Esophagus mucosa (tissue), 1 donor: ENCODE measurements at regions not wholly inside any gene's neighbourhood (a gene's known extent, or its start where the extent isn't known, plus 50 kb on each side); places are given as distances from the start of the nearest gene placed in this dataset.

Experiments
- ATAC-seq: fragments of 200-7000 bp; cut with Tn5 transposase; one replicate; pipeline ENCODE4 v1.9.1; 2020
- donor health status: DM: yes; HTN: yes; CAD: no.

DNA sequence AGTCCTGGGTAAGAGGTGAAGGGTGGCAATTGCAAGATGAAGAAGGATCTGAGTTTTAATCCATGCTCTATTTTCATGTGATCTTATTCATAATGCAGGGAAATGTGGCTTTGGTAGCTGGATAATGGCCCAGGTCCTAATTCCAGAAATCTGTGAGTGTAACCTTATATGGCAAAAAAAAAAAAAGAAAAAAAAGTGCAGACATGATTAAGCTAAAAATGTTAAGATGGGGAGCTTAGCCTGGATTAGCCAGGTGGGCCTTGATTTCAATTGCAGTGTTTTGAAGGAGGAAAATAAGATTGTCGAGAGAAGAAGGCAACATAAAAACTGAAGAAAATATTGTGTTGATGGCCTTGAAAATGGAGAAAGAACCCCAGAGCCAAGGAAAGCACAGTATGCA, 867.7 kb upstream of the HS3ST1 start:
- ATAC-seq = no peak

GRCh38 chr4:12293906-12294525, 865.3 kb upstream of the HS3ST1 start:
- ATAC-seq = no peak

DNA sequence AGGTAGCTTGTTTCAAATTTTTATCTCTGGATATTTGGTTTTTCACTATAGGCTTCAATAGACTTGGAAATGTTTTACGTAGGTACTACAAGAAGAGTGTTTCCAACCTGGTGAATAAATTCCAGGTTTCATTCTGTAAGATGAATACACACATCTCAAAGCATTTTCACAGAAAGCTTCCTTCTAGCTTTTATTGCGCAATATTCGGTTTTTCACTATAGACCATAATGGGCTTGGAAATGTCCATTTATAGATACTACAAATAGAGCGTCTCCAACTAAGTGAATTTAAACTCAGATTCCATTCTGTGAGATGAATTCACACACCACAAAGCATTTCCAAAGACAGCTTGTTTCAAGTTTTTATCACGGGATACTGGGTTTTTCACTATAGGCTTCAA, 857.7 kb upstream of the HS3ST1 start:
- no peak for ATAC-seq

DNA sequence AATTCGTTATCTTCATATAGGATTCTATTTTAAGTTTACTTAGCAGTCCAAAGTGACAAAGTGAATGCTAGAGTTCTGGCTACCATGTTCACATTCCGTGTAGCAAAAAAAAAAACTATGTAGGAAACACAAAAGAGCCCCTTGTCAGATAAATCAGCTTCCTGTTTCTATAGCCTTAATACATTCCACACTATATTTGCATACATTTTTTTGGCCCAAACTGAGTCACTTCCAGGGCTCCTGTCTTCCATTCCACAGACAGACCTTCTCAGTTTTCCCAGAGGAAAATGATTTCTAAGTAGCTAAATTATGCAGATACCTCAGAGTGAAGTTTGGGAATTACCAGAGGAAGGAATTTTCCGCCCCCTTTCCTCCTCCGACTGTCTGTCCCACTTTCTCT, 841.9 kb upstream of the HS3ST1 start:
- ATAC-seq = no peak

DNA sequence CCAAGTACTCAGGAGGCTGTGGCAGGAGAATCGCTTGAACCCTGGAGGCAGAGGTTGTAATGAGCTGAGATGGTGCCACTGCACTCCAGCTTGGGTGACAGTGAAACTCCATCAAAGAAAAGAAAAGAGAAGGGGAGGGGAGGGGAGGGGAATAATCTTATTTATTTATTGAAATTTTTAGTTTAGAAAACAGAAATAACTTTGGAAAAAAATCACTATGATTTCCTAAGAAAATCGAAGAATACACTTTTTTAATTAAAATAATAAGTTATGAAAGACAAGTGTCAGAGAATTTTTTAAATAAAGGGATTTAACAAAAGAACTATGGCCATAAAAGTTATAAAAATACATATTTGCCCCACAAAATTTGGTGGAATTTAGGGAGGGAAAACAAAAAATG, 836.9 kb upstream of the HS3ST1 start:
- no peak for ATAC-seq

DNA sequence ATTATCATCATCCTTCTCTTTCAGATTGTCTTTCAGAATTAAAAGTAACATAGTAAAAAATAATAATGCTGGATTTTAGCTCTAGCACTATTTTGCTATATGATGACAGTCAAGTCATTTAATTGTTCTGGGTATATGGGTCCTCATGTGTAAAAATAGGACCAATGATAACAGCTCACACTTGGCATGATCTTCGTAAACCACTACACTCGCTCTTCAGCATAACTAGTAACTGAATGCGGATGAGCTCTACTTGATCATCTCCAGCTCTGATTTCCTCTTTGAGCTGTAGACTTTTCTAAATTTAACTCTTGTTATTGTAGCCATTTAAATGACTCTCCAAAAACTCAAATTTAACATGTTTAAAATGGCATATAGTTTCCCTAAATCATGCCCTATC, 831.8 kb upstream of the HS3ST1 start:
- no peak for ATAC-seq

GRCh38 chr4:12244973-12245372, 816.3 kb upstream of the HS3ST1 start:
- no peak for ATAC-seq

- ATAC-seq = no peak
Measured at GRCh38 chr4:12242354-12242753, 813.7 kb upstream of the HS3ST1 start.

DNA sequence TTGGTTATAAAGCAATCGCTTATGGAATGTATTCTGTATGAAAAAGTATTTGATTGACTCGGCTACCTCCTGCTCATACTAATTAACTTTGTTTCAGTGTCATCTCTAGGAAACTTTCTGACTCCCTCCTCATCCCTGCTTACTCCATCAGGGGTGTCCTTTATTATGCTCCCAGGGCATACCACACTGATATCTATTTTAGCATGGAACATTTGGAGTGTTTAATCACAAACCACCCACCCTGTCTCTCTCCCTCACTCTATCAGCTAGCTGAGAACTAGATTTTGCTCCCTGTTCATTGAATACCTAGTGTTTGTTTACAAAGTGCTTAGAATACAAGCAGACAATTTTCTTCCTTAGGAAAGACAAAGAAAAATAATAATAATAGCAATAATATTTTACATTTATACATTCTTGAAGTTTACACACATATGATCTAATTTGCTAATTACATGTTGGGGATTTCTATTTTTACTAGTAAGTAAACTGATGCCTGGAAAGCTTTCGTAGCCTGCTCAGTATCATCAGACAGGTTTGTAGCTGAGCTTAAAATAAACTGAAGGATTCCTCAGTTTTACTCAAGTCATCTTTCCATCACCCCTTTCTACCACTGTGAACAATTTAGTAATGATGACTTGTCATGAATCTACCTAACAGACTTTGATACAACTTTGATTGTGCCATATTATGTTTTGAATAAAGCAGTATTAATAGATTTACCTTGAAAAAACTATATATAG, 811.4 kb upstream of the HS3ST1 start:
- no peak for ATAC-seq

GRCh38 chr4:12231098-12231497, 802.4 kb upstream of the HS3ST1 start:
- no peak for ATAC-seq

GRCh38 chr4:12221031-12221430, 792.3 kb upstream of the HS3ST1 start:
- ATAC-seq = no peak

DNA sequence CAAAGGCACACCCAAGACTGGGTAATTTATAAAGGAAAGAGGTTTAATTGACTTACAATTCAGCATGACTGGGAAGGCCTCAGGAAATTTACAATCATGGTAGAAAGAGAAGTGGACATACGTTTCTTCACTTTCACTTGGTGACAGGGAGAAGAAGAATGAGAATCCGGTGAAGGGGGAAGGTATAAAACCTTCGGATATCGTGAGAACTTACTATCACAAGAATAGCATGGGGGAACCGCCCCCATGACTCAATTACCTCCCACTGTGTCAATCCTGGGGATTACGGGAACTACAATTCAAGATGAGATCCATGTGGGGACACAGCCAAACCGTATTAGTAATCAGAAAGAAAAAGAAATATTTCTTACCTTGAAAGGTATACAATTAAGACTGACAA, 782.9 kb upstream of the HS3ST1 start:
- ATAC-seq = no peak

DNA sequence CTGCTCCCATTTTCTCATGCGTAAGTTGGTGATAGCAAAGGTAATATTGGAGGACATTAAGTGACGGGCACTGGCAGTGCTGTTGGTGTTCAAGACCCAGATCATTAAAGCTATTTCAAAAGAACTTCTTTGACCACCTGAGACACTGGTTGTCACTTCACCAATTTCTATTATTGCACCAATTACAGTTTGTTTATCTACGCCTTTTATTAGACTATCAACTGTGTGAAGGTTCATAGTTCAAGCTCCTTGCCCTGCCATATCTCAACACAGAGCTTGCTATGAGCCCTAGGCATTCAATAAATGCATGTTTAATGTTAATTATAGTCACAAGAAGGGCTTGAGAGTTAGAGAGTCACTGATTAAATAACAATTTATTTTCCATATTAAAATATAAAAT, 778.7 kb upstream of the HS3ST1 start:
- no peak for ATAC-seq

- no peak for ATAC-seq
Measured at GRCh38 chr4:12206091-12206490, 777.4 kb upstream of the HS3ST1 start.

GRCh38 chr4:12203945-12204344, 775.3 kb upstream of the HS3ST1 start:
- ATAC-seq = no peak

DNA sequence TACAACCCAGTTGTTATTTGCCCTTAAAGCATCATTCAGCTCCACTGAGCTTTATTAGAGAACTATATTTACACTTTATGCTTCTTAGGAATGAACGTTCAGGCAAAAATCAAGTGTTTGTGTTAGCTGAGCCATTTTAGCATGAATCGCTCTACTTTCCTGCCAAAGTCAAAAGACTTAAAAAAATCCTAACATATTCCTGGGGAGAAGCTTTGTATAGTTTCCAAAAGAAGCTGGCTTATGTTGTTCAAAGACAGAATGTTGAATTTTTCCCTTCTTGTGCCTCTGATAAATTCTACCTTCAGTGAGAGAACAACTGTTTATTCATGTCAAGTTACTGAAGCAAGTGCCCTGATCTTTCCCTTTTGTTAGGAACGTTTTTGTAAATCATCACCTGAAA, 771.5 kb upstream of the HS3ST1 start:
- no peak for ATAC-seq

GRCh38 chr4:12186526-12186925, 757.8 kb upstream of the HS3ST1 start:
- ATAC-seq = no peak

GRCh38 chr4:12178614-12179610, 750.2 kb upstream of the HS3ST1 start:
- no peak for ATAC-seq

DNA sequence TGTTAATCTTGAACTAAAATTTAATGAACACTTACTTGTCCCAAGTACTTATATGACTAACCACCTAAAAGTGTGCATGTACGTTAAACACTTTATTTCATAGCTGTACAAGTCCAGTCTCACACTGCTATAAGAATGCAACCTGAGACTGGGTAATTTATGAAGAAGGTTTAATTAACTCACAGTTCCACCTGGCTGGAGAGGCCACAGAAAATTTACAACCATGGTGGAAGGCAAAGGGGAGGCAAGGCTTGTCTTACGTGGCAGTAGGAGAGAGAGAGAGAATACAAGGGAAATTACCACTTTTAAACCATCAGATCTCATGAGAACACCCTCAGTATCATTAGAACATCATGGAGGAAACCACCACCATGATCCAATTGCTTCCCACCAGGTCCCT, 748.7 kb upstream of the HS3ST1 start:
- ATAC-seq = no peak

- no peak for ATAC-seq
Measured at GRCh38 chr4:12173496-12173895, 744.8 kb upstream of the HS3ST1 start.

DNA sequence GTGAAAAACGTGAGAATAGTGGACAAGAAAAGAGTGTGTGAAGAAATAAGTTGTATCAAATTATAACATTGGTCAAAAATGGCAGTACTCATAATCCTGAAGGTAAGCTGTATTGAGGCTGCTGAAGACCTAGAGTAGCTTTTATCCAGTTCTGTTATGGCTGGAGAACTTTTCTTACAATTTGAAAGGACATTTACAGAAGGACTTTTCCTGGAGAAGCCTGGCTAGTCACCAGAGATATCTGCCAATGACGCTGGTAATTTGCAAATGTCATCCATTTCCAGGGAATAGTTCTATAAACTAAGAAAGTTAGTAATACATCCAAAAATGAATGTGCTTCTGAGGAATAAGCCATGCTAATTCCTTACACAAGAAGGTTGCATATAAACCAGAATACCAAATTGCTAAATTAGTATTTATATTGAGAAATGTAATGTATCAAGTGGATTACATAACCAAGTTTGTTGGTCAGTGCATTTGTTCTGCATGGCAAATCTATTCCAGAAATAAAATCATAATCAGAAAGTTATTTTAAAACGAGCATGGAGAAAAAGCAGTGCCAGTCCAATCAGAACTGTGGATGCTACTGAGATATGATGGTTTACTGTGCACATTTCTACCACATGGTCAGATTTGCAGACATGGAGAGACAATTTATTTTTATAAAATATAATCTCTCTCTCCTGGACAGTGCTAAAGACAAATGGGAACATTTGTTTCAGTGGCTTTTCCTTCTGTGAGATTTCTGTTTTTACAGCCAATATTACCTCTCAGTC, 743.7 kb upstream of the HS3ST1 start:
- no peak for ATAC-seq

DNA sequence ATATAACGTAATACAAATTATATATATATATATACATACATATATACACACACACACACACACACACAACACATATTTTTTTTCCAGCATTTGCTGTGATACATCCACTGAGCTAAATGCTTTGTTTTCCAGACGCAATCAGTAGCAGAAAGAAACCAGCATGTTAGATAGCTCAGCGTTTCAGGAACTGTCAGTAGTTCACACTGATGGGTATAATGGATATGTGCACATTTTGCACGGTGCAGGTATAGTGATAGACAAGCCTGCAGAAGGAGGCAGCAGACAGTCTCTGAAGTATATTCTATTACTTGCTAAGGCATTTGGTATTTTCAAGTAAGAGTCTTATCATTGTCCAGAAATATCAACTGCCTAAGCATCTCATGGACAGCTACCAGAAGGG, 741.6 kb upstream of the HS3ST1 start:
- ATAC-seq = no peak

- no peak for ATAC-seq
Measured at GRCh38 chr4:12165616-12166015, 736.9 kb upstream of the HS3ST1 start.
